HUES48 (cell line): ENCODE measurements at regions not wholly inside any gene's neighbourhood (a gene's known extent, or its start where the extent isn't known, plus 50 kb on each side); places are given as distances from the start of the nearest gene placed in this dataset.

Experiments
- H3K27ac ChIP-seq: one replicate; pipeline ENCODE4 v1.7.0; 2013; ENCODE audit warnings: low read depth, low read length, inconsistent platforms
- H3K27me3 ChIP-seq: 2 replicates; pipeline ENCODE4 v1.6.1; 2013; ENCODE audit warnings: mild to moderate bottlenecking, low read length; ENCODE audit not compliant: control insufficient read depth, insufficient read depth
- H3K36me3 ChIP-seq: 2 replicates; pipeline ENCODE4 v1.6.1; 2013; ENCODE audit warnings: low read length; ENCODE audit not compliant: control insufficient read depth, insufficient read depth
- H3K4me1 ChIP-seq: 2 replicates; pipeline ENCODE4 v1.6.1; 2013; ENCODE audit warnings: mild to moderate bottlenecking, low read length; ENCODE audit not compliant: control insufficient read depth, insufficient read depth
- H3K4me3 ChIP-seq: 2 replicates; pipeline ENCODE4 v1.5.1; 2013; ENCODE audit warnings: mild to moderate bottlenecking, low read depth, low read length
- H3K9ac ChIP-seq: 2 replicates; pipeline ENCODE4 v1.6.1; 2013; ENCODE audit warnings: mild to moderate bottlenecking, low read depth, low read length, moderate library complexity
- H3K9me3 ChIP-seq: 2 replicates; pipeline ENCODE4 v1.6.1; 2013; ENCODE audit warnings: low read length; ENCODE audit not compliant: control insufficient read depth, insufficient read depth

- no peaks in the 10 kb centered on the region for H3K36me3 ChIP-seq
- peak overlapping the region; percentile 72 for H3K27ac ChIP-seq
- H3K4me1 ChIP-seq: peaks cover 29% of the 10 kb centered on the region
- H3K4me3 ChIP-seq: no peak overlapping the region
- H3K9ac ChIP-seq: no peak overlapping the region
- H3K9me3 ChIP-seq: no peaks in the 10 kb centered on the region
- no peaks in the 10 kb centered on the region for H3K27me3 ChIP-seq
Measured at GRCh38 chr14:89720076-89720687, 234.3 kb downstream of the EFCAB11 start.

- no peak overlapping the region for H3K27ac ChIP-seq
- no peak overlapping the region for H3K9ac ChIP-seq
- H3K4me3 ChIP-seq: no peak overlapping the region
Measured at GRCh38 chr14:89719366-89720075, 235.0 kb downstream of the EFCAB11 start.

GRCh38 chr14:89708982-89709625, 245.4 kb downstream of the EFCAB11 start:
- Histone ChIP-seq H3K27ac (no peak overlapping the region), H3K9ac (no peak overlapping the region), H3K27me3 (no peaks in the 10 kb centered on the region), H3K4me3 (no peak overlapping the region), H3K36me3 (no peaks in the 10 kb centered on the region), H3K9me3 (no peaks in the 10 kb centered on the region), H3K4me1 (no peaks in the 10 kb centered on the region)

More at GRCh38 chr14:89719366-89720075, 235.0 kb downstream of the EFCAB11 start:
- Histone ChIP-seq H3K36me3 (no peaks in the 10 kb centered on the region), H3K27me3 (no peaks in the 10 kb centered on the region), H3K9me3 (no peaks in the 10 kb centered on the region), H3K4me1 (peaks cover 26% of the 10 kb centered on the region)

GRCh38 chr14:89707086-89707485, 247.4 kb downstream of the EFCAB11 start:
- H3K27ac ChIP-seq: no peak overlapping the region
- peaks cover 15% of the 10 kb centered on the region for H3K27me3 ChIP-seq
- no peak overlapping the region for H3K4me3 ChIP-seq
- no peaks in the 10 kb centered on the region for H3K9me3 ChIP-seq
- H3K9ac ChIP-seq: no peak overlapping the region
- no peaks in the 10 kb centered on the region for H3K36me3 ChIP-seq
- peaks cover 3% of the 10 kb centered on the region; the same call in 1 of the 2 replicates for H3K4me1 ChIP-seq

GRCh38 chr14:89702876-89703200, 251.7 kb downstream of the EFCAB11 start:
- Histone ChIP-seq H3K4me1 (peaks cover 14% of the 10 kb centered on the region), H3K27me3 (peaks cover 29% of the 10 kb centered on the region)

GRCh38 chr14:89702073-89702875, 252.3 kb downstream of the EFCAB11 start:
- H3K4me3 ChIP-seq: peak overlapping the region; percentile 42

More at GRCh38 chr14:89702876-89703200, 251.7 kb downstream of the EFCAB11 start:
- Histone ChIP-seq H3K9ac (no peak overlapping the region), H3K27ac (no peak overlapping the region), H3K4me3 (no peak overlapping the region), H3K9me3 (no peaks in the 10 kb centered on the region), H3K36me3 (no peaks in the 10 kb centered on the region)

GRCh38 chr14:89701211-89702043, 253.1 kb downstream of the EFCAB11 start:
- H3K9me3 ChIP-seq: 0 out of 2 replicates have a peak, but pooled peaks cover 2% of the 10 kb centered on the region
- peaks cover 29% of the 10 kb centered on the region for H3K27me3 ChIP-seq
- no peaks in the 10 kb centered on the region for H3K36me3 ChIP-seq
- no peak overlapping the region for H3K27ac ChIP-seq
- H3K4me1 ChIP-seq: peaks cover 14% of the 10 kb centered on the region
- H3K9ac ChIP-seq: peak overlapping the region; percentile 52
- peak overlapping the region; percentile 77 for H3K4me3 ChIP-seq

More at GRCh38 chr14:89702073-89702875, 252.3 kb downstream of the EFCAB11 start:
- Histone ChIP-seq H3K9me3 (0 out of 2 replicates have a peak, but pooled peaks cover under 1% of the 10 kb centered on the region), H3K27ac (no peak overlapping the region), H3K9ac (peak overlapping the region; percentile 52; the same call in 1 of the 2 replicates), H3K36me3 (no peaks in the 10 kb centered on the region), H3K27me3 (peaks cover 29% of the 10 kb centered on the region), H3K4me1 (peaks cover 14% of the 10 kb centered on the region)

GRCh38 chr14:89700801-89701200, 253.7 kb downstream of the EFCAB11 start:
- Histone ChIP-seq H3K4me1 (peaks cover 14% of the 10 kb centered on the region), H3K4me3 (peak overlapping the region; percentile 77), H3K27ac (no peak overlapping the region), H3K9me3 (0 out of 2 replicates have a peak, but pooled peaks cover 2% of the 10 kb centered on the region), H3K9ac (no peak overlapping the region; the same call in 1 of the 2 replicates), H3K27me3 (peaks cover 29% of the 10 kb centered on the region), H3K36me3 (no peaks in the 10 kb centered on the region)

GRCh38 chr14:89699071-89699470, 255.5 kb downstream of the EFCAB11 start:
- H3K27ac ChIP-seq: no peak overlapping the region
- no peaks in the 10 kb centered on the region for H3K36me3 ChIP-seq
- peaks cover 14% of the 10 kb centered on the region for H3K4me1 ChIP-seq
- H3K9ac ChIP-seq: no peak overlapping the region
- 0 out of 2 replicates have a peak, but pooled peaks cover 2% of the 10 kb centered on the region for H3K9me3 ChIP-seq
- H3K27me3 ChIP-seq: peaks cover 29% of the 10 kb centered on the region
- H3K4me3 ChIP-seq: no peak overlapping the region
